B cell (primary cell): ENCODE measurements at regions not wholly inside any gene's neighbourhood (a gene's known extent, or its start where the extent isn't known, plus 50 kb on each side); places are given as distances from the start of the nearest gene placed in this dataset.

ENCODE experiments used
- ATAC-seq: fragments of 200-7000 bp; cut with Tn5 transposase; one replicate; pipeline ENCODE4 v1.10.0; 2021; ENCODE audit warnings: low read depth, mild to moderate bottlenecking, moderate number of reproducible peaks, moderate library complexity
- CTCF ChIA-PET: fragments of 350-600 bp; sonication (Branson Sonifier 250); formaldehyde crosslinking; loops from one replicate; lab custom pipeline; 2021; ENCODE audit warnings: antibody characterized with exemption, inconsistent platforms; lab: Charles Lee
- POLR2A ChIA-PET: fragments of 350-600 bp; sonication (Branson Sonifier 250); formaldehyde crosslinking; loops from one replicate; lab custom pipeline; 2021; ENCODE audit warnings: antibody characterized with exemption; lab: Charles Lee
- DNase-seq: peaks from one replicate; pipeline ENCODE4 v3.0.0; 2013
- H2AFZ ChIP-seq: 2 replicates; pipeline ENCODE4 v1.6.1; 2012; ENCODE audit warnings: mild to moderate bottlenecking, low read depth, low read length; ENCODE audit not compliant: insufficient read depth, poor library complexity, severe bottlenecking
- H3K27ac ChIP-seq, 2 donors: 1 replicate in 1 of 2; 2 replicates in 1 of 2; pipeline ENCODE4 v1.5.1; 2012 to 2013; ENCODE audit warnings: low read length in 2 of 2, mild to moderate bottlenecking in 2 of 2, moderate library complexity in 1 of 2
- H3K27me3 ChIP-seq, 4 experiments: fragments of 200-600 bp in 1 of 4; sonication (generic) in 1 of 4; replicated peaks in 1 of 4; 1 replicate in 2 of 4; 2 replicates in 2 of 4; pipeline versions ENCODE4 v1.6.1 to v1.7.0; 2013 to 2016; ENCODE audit warnings: low read length in 3 of 4, mild to moderate bottlenecking in 2 of 4, mixed read lengths in 1 of 4, moderate library complexity in 1 of 4; ENCODE audit not compliant: insufficient read depth in 4 of 4, control insufficient read depth in 3 of 4; ENCODE audit errors: control extremely low read depth in 1 of 4
- H3K36me3 ChIP-seq, 2 experiments: replicated peaks in 1 of 2; 1 replicate in 1 of 2; 2 replicates in 1 of 2; pipeline versions ENCODE4 v1.6.1 to v1.7.1; 2013; ENCODE audit warnings: low read length in 1 of 2; ENCODE audit not compliant: insufficient read depth in 2 of 2, control insufficient read depth in 1 of 2; ENCODE audit errors: control extremely low read depth in 1 of 2, extremely low read depth in 1 of 2
- H3K4me1 ChIP-seq, 2 donors: fragments of 200-600 bp in 1 of 2; sonication (generic) in 1 of 2; 1 replicate in 1 of 2; 2 replicates in 1 of 2; pipeline versions ENCODE4 v1.5.1 to v1.6.1; 2013 to 2017; ENCODE audit warnings: low read length in 2 of 2; ENCODE audit not compliant: control insufficient read depth in 2 of 2, insufficient read depth in 2 of 2
- H3K4me2 ChIP-seq: replicated peaks from 2 replicates; pipeline ENCODE3; 2012; ENCODE audit warnings: mild to moderate bottlenecking, low read depth, low read length; ENCODE audit not compliant: poor library complexity, severe bottlenecking
- H3K4me3 ChIP-seq, 5 experiments: fragments of 200-600 bp in 1 of 5; sonication (generic) in 1 of 5; 1 replicate in 3 of 5; 2 replicates in 2 of 5; pipeline versions ENCODE4 v1.5.1 to v1.7.0; 2011 to 2016; ENCODE audit warnings: low read length in 4 of 5, mild to moderate bottlenecking in 4 of 5, low read depth in 2 of 5, control low read depth in 1 of 5, moderate library complexity in 1 of 5; ENCODE audit not compliant: insufficient read depth in 1 of 5; ENCODE audit errors: control extremely low read depth in 1 of 5, extremely low read depth in 1 of 5
- H3K79me2 ChIP-seq: fragments of 200-600 bp; sonication (generic); one replicate; pipeline ENCODE4 v1.6.0; 2016; ENCODE audit warnings: low read length; ENCODE audit not compliant: control insufficient read depth, insufficient read depth
- H3K9ac ChIP-seq: fragments of 200-600 bp; sonication (generic); 2 replicates; pipeline ENCODE4 v1.6.1; 2017; ENCODE audit warnings: mild to moderate bottlenecking, low read length, moderate library complexity
- H3K9me3 ChIP-seq, 3 donors: one replicate each; pipeline versions ENCODE4 v1.6.1 to v1.7.1; 2013; ENCODE audit warnings: low read length in 2 of 3; ENCODE audit not compliant: control insufficient read depth in 2 of 3, insufficient read depth in 1 of 3; ENCODE audit errors: control extremely low read depth in 1 of 3
- H4K20me1 ChIP-seq: 2 replicates; pipeline ENCODE4 v1.6.0; 2012; ENCODE audit warnings: mild to moderate bottlenecking, low read length; ENCODE audit not compliant: insufficient read depth, control insufficient read depth, poor library complexity, severe bottlenecking
- H3K27ac Mint-ChIP-seq: one replicate; pipeline ENCODE4 v1.8.0; 2021; ENCODE audit warnings: mixed read lengths
- H3K27me3 Mint-ChIP-seq: one replicate; pipeline ENCODE4 v1.8.0; 2021; ENCODE audit warnings: mixed read lengths
- H3K4me1 Mint-ChIP-seq: one replicate; pipeline ENCODE4 v1.8.0; 2021; ENCODE audit warnings: mixed read lengths
- H3K4me3 Mint-ChIP-seq: one replicate; pipeline ENCODE4 v1.8.0; 2021; ENCODE audit warnings: mixed read lengths
- H3K9me3 Mint-ChIP-seq: one replicate; pipeline ENCODE4 v1.8.0; 2022; ENCODE audit warnings: mixed read lengths; ENCODE audit not compliant: insufficient read depth
- CTCF ChIP-seq: fragments of 200-600 bp; IDR thresholded peaks from one replicate; pipeline ENCODE4 v1.8.0; 2022; ENCODE audit warnings: antibody characterized with exemption, mild to moderate bottlenecking
- EZH2 ChIP-seq: IDR thresholded peaks from 2 replicates; pipeline ENCODE4 v1.6.1; 2012; ENCODE audit warnings: borderline replicate concordance, low read depth, mild to moderate bottlenecking, moderate library complexity, low read length; ENCODE audit not compliant: insufficient read depth, poor library complexity, severe bottlenecking
- WGBS: methylation state at CpG from one replicate; pipeline ENCODE4 v1.1.5; 2013; ENCODE audit warnings: missing lambda C conversion rate; ENCODE audit not compliant: insufficient coverage; 5-methylcytosine and 5-hydroxymethylcytosine counted together
- intact Hi-C: fragments of 100-400 bp; cut with micrococcal nuclease; formaldehyde crosslinking; loops from one replicate; pipeline ENCODE4 v1.10.0; 2022

GRCh38 chr3:168514252-168514651, 418.5 kb upstream of the GOLIM4 start:
- Histone ChIP-seq H3K4me1 (no peaks in the 10 kb centered on the region), H3K36me3 (no peaks in the 10 kb centered on the region), H3K4me2 (no peak overlapping the region), H3K4me3 (no peak overlapping the region), H3K79me2 (no peaks in the 10 kb centered on the region), H3K9ac (no peak overlapping the region), H3K27ac (no peak overlapping the region), H3K9me3 (no peaks in the 10 kb centered on the region), H4K20me1 (no peaks in the 10 kb centered on the region), H3K27me3 (no peaks in the 10 kb centered on the region), H2AFZ (no peak overlapping the region)
- Mint-ChIP-seq H3K4me3 (no peak overlapping the region), H3K27me3 (no peaks in the 10 kb centered on the region), H3K27ac (no peak overlapping the region), H3K4me1 (no peaks in the 10 kb centered on the region), H3K9me3 (no peaks in the 10 kb centered on the region)
- ATAC-seq (no peak), DNase-seq (no peak)
- ChIA-PET POLR2A (no interaction called here), CTCF (no interaction called here)
- intact Hi-C loops: no loop called here
- no peak for TF ChIP-seq EZH2
- no peak for TF ChIP-seq CTCF

- intact Hi-C loops: no loop called here
- no peaks in the 10 kb centered on the region for H3K36me3 ChIP-seq
- no peak overlapping the region for H3K4me2 ChIP-seq
- no peaks in the 10 kb centered on the region for H3K27me3 ChIP-seq
- no peak for ATAC-seq
- no peak overlapping the region for H3K4me3 Mint-ChIP-seq
- no peak overlapping the region for H3K4me3 ChIP-seq
- H2AFZ ChIP-seq: no peak overlapping the region
- no peaks in the 10 kb centered on the region for H3K4me1 ChIP-seq
- no CpG with 5 or more reads among the region's 1 CpG for WGBS
- H3K27ac ChIP-seq: no peak overlapping the region
- H3K4me1 Mint-ChIP-seq: no peaks in the 10 kb centered on the region
- H3K79me2 ChIP-seq: no peaks in the 10 kb centered on the region
- no peak for TF ChIP-seq EZH2
- TF ChIP-seq CTCF: no peak
- DNase-seq: no peak
- no peaks in the 10 kb centered on the region for H3K9me3 Mint-ChIP-seq
- H3K9me3 ChIP-seq: no peaks in the 10 kb centered on the region
- H3K9ac ChIP-seq: no peak overlapping the region
- ChIA-PET CTCF (no interaction called here), POLR2A (no interaction called here)
- no peaks in the 10 kb centered on the region for H4K20me1 ChIP-seq
- H3K27me3 Mint-ChIP-seq: no peaks in the 10 kb centered on the region
- no peak overlapping the region for H3K27ac Mint-ChIP-seq
Observed at GRCh38 chr3:168512802-168513201, 417.1 kb upstream of the GOLIM4 start.
